Transverse colon (tissue), 4 donors: ENCODE measurements at regions not wholly inside any gene's neighbourhood (a gene's known extent, or its start where the extent isn't known, plus 50 kb on each side); places are given as distances from the start of the nearest gene placed in this dataset.

ENCODE experiments used
- CTCF ChIP-seq, 5 experiments: fragments of 200-600 bp in 3 of 5; fragments of 450-650 bp in 2 of 5; sonication (generic) in 3 of 5; IDR thresholded peaks; 1 replicate in 2 of 5; 2 replicates in 3 of 5; pipeline ENCODE4 v1.5.1; 2016 to 2017; ENCODE audit warnings: antibody characterized with exemption in 5 of 5, inconsistent platforms in 3 of 5, mild to moderate bottlenecking in 2 of 5, moderate library complexity in 1 of 5
- EP300 ChIP-seq: sonication (generic); formaldehyde crosslinking; IDR thresholded peaks from one replicate; pipeline ENCODE4 v1.6.1; 2017; ENCODE audit warnings: antibody characterized with exemption, low read depth
- POLR2A ChIP-seq: fragments of 450-650 bp; IDR thresholded peaks from one replicate; pipeline ENCODE4 v1.6.1; 2016; ENCODE audit warnings: antibody characterized with exemption, mild to moderate bottlenecking, moderate library complexity
- POLR2AphosphoS5 ChIP-seq, 3 donors: sonication (generic); formaldehyde crosslinking; IDR thresholded peaks; one replicate each; pipeline ENCODE4 v1.6.1; 2016; ENCODE audit warnings: antibody characterized with exemption in 3 of 3

- TF ChIP-seq CTCF (IDR thresholded peaks at IDR 0.05) (no peak), POLR2AphosphoS5 (IDR thresholded peaks at IDR 0.05) (no peak), POLR2A (no peak), EP300 (no peak)
These were observed 184.7 kb downstream of the C9orf50 start for GRCh38 chr9:129435988-129436717.
